OCI-LY3 (cell line): ENCODE measurements at regions not wholly inside any gene's neighbourhood (a gene's known extent, or its start where the extent isn't known, plus 50 kb on each side); places are given as distances from the start of the nearest gene placed in this dataset.

Source experiments
- H2AFZ ChIP-seq: fragments of 200-600, 300-600 bp; shearing (Covaris generic); 2 replicates; pipeline ENCODE4 v1.6.0; 2014; ENCODE audit warnings: antibody characterized with exemption, low read depth, low read length
- H3K27ac ChIP-seq: fragments of 200-600, 300-600 bp; sonication (generic); 2 replicates; pipeline ENCODE4 v1.5.1; 2014; ENCODE audit warnings: mild to moderate bottlenecking, low read length, moderate library complexity, mixed read lengths
- H3K27me3 ChIP-seq: fragments of 200-600, 300-600 bp; sonication (generic); 2 replicates; pipeline ENCODE4 v1.6.1; 2014; ENCODE audit warnings: low read depth, low read length, mixed read lengths
- H3K36me3 ChIP-seq: fragments of 200-600, 300-600 bp; sonication (generic); replicated peaks from 2 replicates; pipeline ENCODE3; 2014; ENCODE audit warnings: low read depth, low read length, mixed read lengths
- H3K4me1 ChIP-seq: fragments of 300-600, 200-600 bp; sonication (generic); 2 replicates; pipeline ENCODE4 v1.6.1; 2014; ENCODE audit warnings: low read length, mixed read lengths
- H3K4me2 ChIP-seq: fragments of 200-600, 300-600 bp; sonication (generic); 2 replicates; pipeline ENCODE4 v1.6.1; 2014; ENCODE audit warnings: low read length, mixed read lengths
- H3K4me3 ChIP-seq: fragments of 300-600, 200-600 bp; sonication (generic); 2 replicates; pipeline ENCODE4 v1.5.1; 2014; ENCODE audit warnings: antibody characterized with exemption, mild to moderate bottlenecking, low read length, moderate library complexity
- H3K79me2 ChIP-seq: fragments of 300-600, 200-600 bp; shearing (Covaris generic); 2 replicates; pipeline ENCODE4 v1.6.1; 2014; ENCODE audit warnings: mild to moderate bottlenecking, low read length, mixed read lengths
- H3K9ac ChIP-seq: fragments of 300-600, 200-600 bp; shearing (Covaris generic); 2 replicates; pipeline ENCODE4 v1.6.0; 2014; ENCODE audit warnings: mild to moderate bottlenecking, low read length, moderate library complexity
- H3K9me3 ChIP-seq: fragments of 200-600, 300-600 bp; shearing (Covaris generic); 2 replicates; pipeline ENCODE4 v1.6.1; 2014; ENCODE audit warnings: low read length, mixed read lengths; ENCODE audit not compliant: insufficient read depth
- H4K20me1 ChIP-seq: fragments of 200-600, 300-600 bp; sonication (generic); 2 replicates; pipeline ENCODE4 v1.6.1; 2016; ENCODE audit warnings: low read length, mixed read lengths; ENCODE audit not compliant: insufficient read depth
- CTCF ChIP-seq: fragments of 200-600, 300-600 bp; sonication (generic); IDR thresholded peaks from 2 replicates; pipeline ENCODE4 v1.5.1; 2014; ENCODE audit warnings: antibody characterized with exemption, low read length, low read depth
- EZH2phosphoT487 ChIP-seq: fragments of 200-600 bp; shearing (Covaris generic); IDR thresholded peaks from 2 replicates; pipeline ENCODE4 v1.6.1; 2018; ENCODE audit warnings: antibody characterized with exemption, mixed run types, low read depth

DNA sequence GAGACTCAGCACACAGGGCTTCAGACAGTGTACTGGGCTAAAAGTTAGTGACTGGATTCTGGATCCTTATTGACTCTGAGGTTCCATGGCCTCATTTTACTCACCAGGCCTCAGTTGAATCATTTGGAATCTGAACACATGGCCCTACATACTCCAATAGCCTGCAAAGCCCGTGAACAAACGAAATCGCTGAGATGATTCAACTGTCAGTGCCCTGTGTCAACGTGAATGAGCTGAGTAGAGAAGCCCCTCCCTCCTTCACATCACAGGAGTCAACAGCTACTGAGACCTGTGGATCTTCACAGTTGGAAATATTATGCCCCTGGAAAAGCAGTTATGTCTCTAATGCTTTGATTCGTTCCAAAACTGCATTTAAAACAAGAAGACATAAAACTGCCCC is 429.3 kb downstream of the GADD45G start:
- Histone ChIP-seq H4K20me1 (no peaks in the 10 kb centered on the region), H3K9ac (no peak overlapping the region), H3K4me1 (no peaks in the 10 kb centered on the region), H3K36me3 (no peaks in the 10 kb centered on the region), H3K9me3 (no peaks in the 10 kb centered on the region), H3K27me3 (no peaks in the 10 kb centered on the region), H2AFZ (no peak overlapping the region), H3K4me3 (no peak overlapping the region), H3K4me2 (no peak overlapping the region), H3K27ac (no peak overlapping the region), H3K79me2 (no peaks in the 10 kb centered on the region)
- TF ChIP-seq EZH2phosphoT487 (no peak), CTCF (no peak)

- no peak overlapping the region for H2AFZ ChIP-seq
- no peak overlapping the region for H3K27ac ChIP-seq
- TF ChIP-seq EZH2phosphoT487 (no peak), CTCF (no peak)
- no peaks in the 10 kb centered on the region for H3K4me1 ChIP-seq
- no peaks in the 10 kb centered on the region for H3K36me3 ChIP-seq
- H3K9me3 ChIP-seq: no peaks in the 10 kb centered on the region
- H3K79me2 ChIP-seq: no peaks in the 10 kb centered on the region
- no peaks in the 10 kb centered on the region for H4K20me1 ChIP-seq
- no peak overlapping the region for H3K9ac ChIP-seq
- no peak overlapping the region for H3K4me2 ChIP-seq
- H3K27me3 ChIP-seq: no peaks in the 10 kb centered on the region
- H3K4me3 ChIP-seq: no peak overlapping the region
Measured at GRCh38 chr9:90035471-90035870, 430.7 kb downstream of the GADD45G start.

DNA sequence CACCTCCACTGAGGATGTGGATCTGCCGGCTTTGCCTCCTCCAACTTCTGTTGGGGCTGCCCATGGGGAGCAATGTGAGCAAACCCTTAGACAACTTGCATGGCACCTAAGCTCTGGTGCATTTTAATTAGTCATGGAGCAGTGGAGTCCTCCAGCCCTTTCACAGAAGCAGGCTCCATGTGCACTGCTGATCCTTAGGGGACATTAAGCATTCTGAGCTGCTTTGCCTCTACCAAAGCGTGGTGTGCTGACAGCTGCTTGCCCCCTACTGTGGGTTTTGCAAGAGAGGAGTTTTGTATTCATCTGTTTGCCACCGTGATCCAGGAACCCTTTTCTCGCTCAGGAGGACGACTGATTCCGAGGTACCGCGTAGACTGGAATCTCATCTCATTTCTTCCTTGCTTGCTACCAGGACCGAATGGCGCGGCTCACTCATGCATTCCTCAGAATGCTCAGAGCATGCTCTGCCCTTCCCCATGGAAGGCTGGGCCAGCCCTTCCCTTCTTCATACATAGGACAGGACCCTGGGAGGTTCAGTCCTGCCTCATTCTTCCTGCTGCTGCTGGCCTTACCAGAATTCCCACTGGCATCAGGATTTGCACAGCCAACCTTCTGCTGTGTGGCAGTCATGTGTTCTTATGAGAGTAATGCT is 432.5 kb downstream of the GADD45G start:
- Histone ChIP-seq H3K27ac (no peak overlapping the region), H3K4me1 (no peaks in the 10 kb centered on the region), H4K20me1 (no peaks in the 10 kb centered on the region), H3K4me3 (no peak overlapping the region), H3K9ac (no peak overlapping the region), H3K9me3 (no peaks in the 10 kb centered on the region), H3K36me3 (no peaks in the 10 kb centered on the region), H3K4me2 (no peak overlapping the region), H3K27me3 (no peaks in the 10 kb centered on the region), H2AFZ (no peak overlapping the region), H3K79me2 (no peaks in the 10 kb centered on the region)
- TF ChIP-seq CTCF: no peak
- TF ChIP-seq EZH2phosphoT487: no peak

- Histone ChIP-seq H4K20me1 (no peaks in the 10 kb centered on the region), H3K36me3 (no peaks in the 10 kb centered on the region), H3K9ac (no peak overlapping the region), H3K27me3 (no peaks in the 10 kb centered on the region), H3K4me2 (no peak overlapping the region), H3K4me1 (no peaks in the 10 kb centered on the region), H3K9me3 (no peaks in the 10 kb centered on the region), H2AFZ (no peak overlapping the region), H3K27ac (no peak overlapping the region), H3K4me3 (no peak overlapping the region), H3K79me2 (no peaks in the 10 kb centered on the region)
- TF ChIP-seq CTCF (no peak), EZH2phosphoT487 (no peak)
Measured at GRCh38 chr9:90038763-90039162, 434.0 kb downstream of the GADD45G start.
